Mesothelial cell of epicardium (in vitro differentiated cells): ENCODE measurements at regions not wholly inside any gene's neighbourhood (a gene's known extent, or its start where the extent isn't known, plus 50 kb on each side); places are given as distances from the start of the nearest gene placed in this dataset.

ENCODE experiments used
- DNase-seq, 2 experiments: peaks; one replicate each; pipeline ENCODE4 v3.0.0; 2021; ENCODE audit warnings: low spot score in 2 of 2; ENCODE audit not compliant: unreplicated experiment in 2 of 2
- H3K27ac Mint-ChIP-seq: 2 replicates; pipeline ENCODE4 v1.8.0; 2021; ENCODE audit warnings: mixed read lengths
- H3K27me3 Mint-ChIP-seq: 2 replicates; pipeline ENCODE4 v1.8.0; 2021; ENCODE audit warnings: low read depth, mixed read lengths
- H3K36me3 Mint-ChIP-seq: 2 replicates; pipeline ENCODE4 v1.8.0; 2021; ENCODE audit warnings: mixed read lengths
- H3K4me1 Mint-ChIP-seq: 2 replicates; pipeline ENCODE4 v1.8.0; 2021; ENCODE audit warnings: mixed read lengths
- H3K4me3 Mint-ChIP-seq: 2 replicates; pipeline ENCODE4 v1.8.0; 2021; ENCODE audit warnings: mild to moderate bottlenecking, moderate library complexity, mixed read lengths
- H3K9me3 Mint-ChIP-seq: 2 replicates; pipeline ENCODE4 v1.8.0; 2021; ENCODE audit warnings: mixed read lengths
- TF ChIP-seq, protein P1 (sequence below): fragments of 200-600 bp; sonication (generic); IDR thresholded peaks from one replicate; pipeline ENCODE4 v1.5.0; 2021; ENCODE audit warnings: antibody characterized with exemption; ENCODE audit not compliant: unreplicated experiment

DNA sequence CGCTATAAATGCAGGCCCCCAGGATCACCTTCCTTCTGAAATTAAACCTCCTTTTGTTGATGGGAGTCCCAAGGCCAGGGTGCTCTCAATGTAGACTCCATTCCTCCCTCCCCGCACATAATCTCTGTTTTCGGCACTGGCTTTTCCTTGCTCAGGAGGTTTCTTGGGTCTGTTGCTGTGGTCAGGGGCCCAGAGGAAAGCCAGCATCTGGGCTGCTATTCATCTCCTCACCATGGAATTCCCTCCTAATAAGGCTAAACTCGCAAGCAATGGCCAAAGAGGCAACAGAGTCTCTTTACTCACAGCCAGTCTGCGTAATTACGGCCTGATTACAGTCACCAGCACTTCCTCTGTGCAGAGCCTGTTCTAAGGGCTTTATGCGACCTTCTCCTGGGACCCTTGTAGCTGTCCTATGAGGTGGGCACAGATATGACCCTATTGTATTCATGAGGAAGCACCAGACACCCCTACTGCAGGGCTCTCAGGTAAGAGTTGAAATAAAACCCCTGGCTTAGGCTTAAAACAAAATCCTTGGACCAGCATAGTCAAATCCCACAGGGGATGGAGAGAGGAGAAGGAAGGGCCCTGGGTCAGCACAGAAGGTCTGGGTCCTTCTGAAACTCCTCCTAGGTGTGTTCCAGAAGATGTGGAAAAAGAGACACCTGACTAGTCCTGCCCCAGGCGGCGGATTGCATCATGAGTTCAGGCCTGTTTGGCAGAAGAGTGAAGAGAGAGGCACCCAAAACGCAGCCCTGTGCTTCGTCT, 105.0 kb upstream of the SH3BP4 start:
- TF ChIP-seq, protein P1, sequence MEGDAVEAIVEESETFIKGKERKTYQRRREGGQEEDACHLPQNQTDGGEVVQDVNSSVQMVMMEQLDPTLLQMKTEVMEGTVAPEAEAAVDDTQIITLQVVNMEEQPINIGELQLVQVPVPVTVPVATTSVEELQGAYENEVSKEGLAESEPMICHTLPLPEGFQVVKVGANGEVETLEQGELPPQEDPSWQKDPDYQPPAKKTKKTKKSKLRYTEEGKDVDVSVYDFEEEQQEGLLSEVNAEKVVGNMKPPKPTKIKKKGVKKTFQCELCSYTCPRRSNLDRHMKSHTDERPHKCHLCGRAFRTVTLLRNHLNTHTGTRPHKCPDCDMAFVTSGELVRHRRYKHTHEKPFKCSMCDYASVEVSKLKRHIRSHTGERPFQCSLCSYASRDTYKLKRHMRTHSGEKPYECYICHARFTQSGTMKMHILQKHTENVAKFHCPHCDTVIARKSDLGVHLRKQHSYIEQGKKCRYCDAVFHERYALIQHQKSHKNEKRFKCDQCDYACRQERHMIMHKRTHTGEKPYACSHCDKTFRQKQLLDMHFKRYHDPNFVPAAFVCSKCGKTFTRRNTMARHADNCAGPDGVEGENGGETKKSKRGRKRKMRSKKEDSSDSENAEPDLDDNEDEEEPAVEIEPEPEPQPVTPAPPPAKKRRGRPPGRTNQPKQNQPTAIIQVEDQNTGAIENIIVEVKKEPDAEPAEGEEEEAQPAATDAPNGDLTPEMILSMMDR: no peak
- Mint-ChIP-seq H3K9me3 (peaks cover 6% of the 10 kb centered on the region), H3K36me3 (no peaks in the 10 kb centered on the region), H3K4me3 (no peak overlapping the region), H3K4me1 (peaks cover 28% of the 10 kb centered on the region), H3K27ac (no peak overlapping the region), H3K27me3 (no peaks in the 10 kb centered on the region)
- no peak for DNase-seq

DNA sequence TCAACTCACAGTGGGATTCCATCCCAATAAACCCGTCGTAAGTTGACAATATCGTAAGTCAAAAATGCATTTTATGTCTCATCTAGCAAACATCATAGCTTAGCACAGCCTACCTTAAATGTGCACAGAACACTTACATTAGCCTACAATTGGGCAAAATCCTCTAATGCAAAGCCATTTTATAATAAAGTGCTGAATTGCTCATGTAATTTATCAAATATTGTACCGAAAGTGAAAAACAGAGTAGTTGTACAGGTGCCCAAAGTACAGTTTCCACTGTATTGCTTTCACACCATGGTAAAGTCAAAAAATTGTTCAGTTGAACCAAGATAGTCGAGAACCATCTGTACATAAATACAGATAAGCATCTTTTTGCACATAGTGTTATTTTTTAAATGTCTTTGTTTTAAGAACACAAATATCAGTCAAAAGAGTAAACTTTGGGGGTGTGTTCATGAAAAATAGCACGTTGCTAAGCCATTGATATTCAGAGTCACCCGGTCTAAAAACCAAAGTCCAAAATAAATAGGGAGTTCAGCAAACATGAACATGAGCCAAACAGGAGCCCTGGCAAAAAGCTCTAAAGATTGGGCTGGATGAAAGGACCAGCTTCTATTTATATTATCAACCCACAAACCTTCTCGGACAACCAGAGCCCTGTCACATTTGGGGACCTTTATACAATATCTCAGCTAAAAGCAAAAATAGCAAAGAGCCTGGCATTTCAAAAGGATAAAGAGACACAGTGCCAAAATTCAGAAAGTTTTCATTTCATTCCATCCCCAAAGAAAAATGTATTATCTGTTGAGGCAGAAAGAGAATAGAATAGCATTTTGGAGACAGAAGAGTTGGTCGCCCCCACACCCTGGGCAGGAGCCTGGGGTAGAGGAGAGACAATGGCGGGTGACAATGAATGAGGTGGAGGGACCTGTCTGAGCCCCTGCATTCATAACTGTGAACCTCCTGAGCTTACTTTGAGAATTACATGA, 105.9 kb upstream of the SH3BP4 start:
- Mint-ChIP-seq H3K27ac (no peak overlapping the region), H3K4me3 (no peak overlapping the region), H3K9me3 (peaks cover 6% of the 10 kb centered on the region), H3K36me3 (no peaks in the 10 kb centered on the region), H3K27me3 (no peaks in the 10 kb centered on the region), H3K4me1 (peaks cover 37% of the 10 kb centered on the region)
- TF ChIP-seq, protein P1: no peak
- no peak for DNase-seq

DNA sequence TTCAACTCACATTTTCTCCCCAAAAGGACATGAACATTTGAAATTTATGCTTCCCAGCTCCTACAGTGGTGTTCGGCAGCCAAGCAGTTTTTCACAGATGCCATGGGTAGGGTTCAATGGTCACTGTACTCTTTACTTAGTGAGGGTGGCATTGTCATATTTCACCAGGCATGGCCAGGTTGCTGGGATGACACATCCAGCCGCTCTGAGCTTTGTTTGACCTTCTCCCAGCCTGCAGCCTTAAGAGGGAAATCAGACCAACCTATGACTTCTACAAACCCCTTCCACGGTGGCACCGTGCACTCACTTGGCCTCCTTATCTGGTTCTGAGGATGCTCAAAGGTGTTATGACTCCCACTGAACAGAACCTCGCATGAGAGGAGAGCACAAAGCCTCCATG, 108.4 kb upstream of the SH3BP4 start:
- TF ChIP-seq, protein P1: no peak
- H3K4me3 Mint-ChIP-seq: no peak overlapping the region
- H3K27me3 Mint-ChIP-seq: no peaks in the 10 kb centered on the region
- peaks cover 34% of the 10 kb centered on the region for H3K4me1 Mint-ChIP-seq
- no peaks in the 10 kb centered on the region for H3K36me3 Mint-ChIP-seq
- no peak for DNase-seq
- H3K27ac Mint-ChIP-seq: no peak overlapping the region
- H3K9me3 Mint-ChIP-seq: no peaks in the 10 kb centered on the region

DNA sequence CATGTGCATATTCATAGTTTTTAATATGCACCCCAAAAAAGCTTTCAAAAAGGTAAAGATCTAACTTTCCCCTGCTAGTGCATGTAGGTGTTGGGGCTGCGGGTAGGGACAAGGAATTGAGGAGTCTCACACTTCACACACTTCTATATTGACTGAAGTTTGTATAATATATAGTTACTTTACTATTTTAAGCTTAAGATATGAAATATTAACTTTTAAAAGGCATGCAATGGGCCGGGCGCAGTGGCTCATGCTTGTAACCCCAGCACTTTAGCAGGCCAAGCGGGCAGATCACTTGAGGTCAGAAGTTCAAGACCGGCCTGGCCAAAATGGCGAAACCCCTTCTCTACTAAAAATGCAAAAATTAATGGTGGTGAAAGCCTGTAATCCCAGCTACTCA, 109.1 kb upstream of the SH3BP4 start:
- H3K36me3 Mint-ChIP-seq: no peaks in the 10 kb centered on the region
- no peak for DNase-seq
- H3K9me3 Mint-ChIP-seq: no peaks in the 10 kb centered on the region
- TF ChIP-seq, protein P1: no peak
- no peak overlapping the region for H3K4me3 Mint-ChIP-seq
- H3K27me3 Mint-ChIP-seq: no peaks in the 10 kb centered on the region
- H3K27ac Mint-ChIP-seq: no peak overlapping the region
- peaks cover 29% of the 10 kb centered on the region for H3K4me1 Mint-ChIP-seq

DNA sequence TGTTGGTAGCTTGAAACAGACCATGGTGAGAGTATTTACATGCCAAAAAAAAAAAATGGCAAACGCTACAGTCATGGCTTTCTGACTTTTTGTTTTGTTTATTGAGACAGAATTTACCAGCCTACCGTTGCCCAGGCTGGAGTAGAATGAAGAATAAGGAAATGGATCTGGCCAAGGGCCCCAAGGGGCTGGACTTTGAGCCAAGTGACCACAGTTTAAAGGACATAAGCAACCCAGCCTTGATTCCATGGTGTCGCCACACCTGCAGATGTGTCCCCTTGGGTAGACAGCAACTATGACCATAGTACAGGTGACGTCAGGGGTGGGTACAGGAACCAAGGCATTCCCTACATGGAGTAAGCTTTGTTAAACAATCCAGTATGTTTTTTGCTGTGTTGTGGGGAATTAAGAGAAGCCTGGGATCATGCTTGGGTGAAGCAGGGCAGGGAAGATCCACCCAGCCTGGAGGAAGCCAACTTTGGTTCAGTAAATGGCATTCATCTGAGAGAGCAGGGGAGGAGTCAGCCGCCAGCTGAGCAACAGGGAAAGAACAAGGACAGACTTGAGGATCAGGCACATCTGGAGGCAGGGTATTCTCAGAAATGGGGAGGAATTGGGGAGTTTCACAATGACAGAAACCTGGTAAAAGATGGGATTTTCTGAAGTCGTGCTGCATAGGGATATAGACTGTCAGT, 110.3 kb upstream of the SH3BP4 start:
- Mint-ChIP-seq H3K36me3 (no peaks in the 10 kb centered on the region), H3K4me1 (peaks cover 23% of the 10 kb centered on the region), H3K9me3 (no peaks in the 10 kb centered on the region), H3K27ac (peak overlapping the region; percentile 86), H3K27me3 (no peaks in the 10 kb centered on the region), H3K4me3 (no peak overlapping the region)
- DNase-seq: no peak
- TF ChIP-seq, protein P1: no peak
